ENCODE measurements at regions not wholly inside any gene's neighbourhood (a gene's known extent, or its start where the extent isn't known, plus 50 kb on each side); places are given as distances from the start of the nearest gene placed in this dataset.
A peak's percentile ranks its signal among the peaks of the same experiment; 100 is the strongest.
"Not testable (repeated sequence)": the region's sequence is repeated elsewhere in the genome, so short reads cannot be mapped to it uniquely, and the experiment has no call there.

DNA sequence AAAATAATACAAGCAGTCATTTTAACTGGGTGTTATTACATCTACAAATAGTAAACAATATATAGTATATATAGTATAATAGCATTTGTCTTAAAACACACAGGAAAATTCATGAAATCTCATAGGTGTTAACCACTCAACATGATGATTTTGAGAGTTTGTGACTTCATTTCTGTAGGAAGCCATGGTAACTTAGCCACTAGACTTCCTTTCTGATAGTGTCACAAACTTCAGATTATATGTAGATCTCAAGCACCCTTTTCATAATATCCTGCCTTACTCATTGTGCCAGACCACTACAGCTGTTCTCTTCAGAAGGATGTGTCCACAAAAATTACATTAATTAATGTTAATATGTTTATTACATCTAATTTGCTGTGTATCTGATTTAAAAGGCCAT, 1250.6 kb downstream of the ADGRL3 start:
- intact Hi-C loops (cut with DNase I): no loop called here
- ATAC-seq (no peak), DNase-seq (no peak)
- Histone ChIP-seq H3K4me1 (ENCODE audit: control insufficient read depth, insufficient read depth, low read length) (no peaks in the 10 kb centered on the region), H3K27ac (ENCODE audit: low read length) (no peak overlapping the region), H3K4me3 (ENCODE audit: low read length) (no peak overlapping the region), H3K9me3 (ENCODE audit: control insufficient read depth, low read length) (no peaks in the 10 kb centered on the region), H3K27me3 (ENCODE audit: control insufficient read depth, insufficient read depth) (no peaks in the 10 kb centered on the region)

GRCh38 chr4:62449538-62449937, 1249.4 kb downstream of the ADGRL3 start:
- WGBS: 58% methylated on average over 2 of the region's 2 CpGs

DNA sequence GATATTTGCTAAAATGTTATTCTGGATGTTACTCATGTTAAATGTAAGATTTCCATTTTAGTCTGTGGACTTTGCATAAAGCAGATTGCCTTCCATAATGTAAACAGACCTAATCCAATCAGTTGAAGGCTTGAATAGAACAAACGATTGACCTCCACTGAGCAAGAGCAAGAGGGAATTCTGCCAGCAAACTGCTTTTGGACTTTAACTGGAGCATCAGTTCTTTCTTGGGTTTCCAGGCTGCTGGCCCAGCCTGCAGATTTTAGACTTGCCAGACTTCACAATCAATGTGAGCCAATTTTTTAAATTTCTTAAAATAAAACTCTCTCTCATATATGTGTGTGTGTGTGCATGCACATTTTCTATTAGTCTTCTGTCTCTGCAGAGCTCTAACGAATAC, 1248.8 kb downstream of the ADGRL3 start:
- 47% methylated on average over 2 of the region's 2 CpGs for WGBS
- ATAC-seq (no peak), DNase-seq (peak in 1 of 3 donors; percentile 37)

More at GRCh38 chr4:62449538-62449937, 1249.4 kb downstream of the ADGRL3 start:
- H3K4me1 ChIP-seq (ENCODE audit: control insufficient read depth, insufficient read depth, low read length): no peaks in the 10 kb centered on the region
- no peak overlapping the region for H3K4me3 ChIP-seq (ENCODE audit: low read length)
- DNase-seq (no peak), ATAC-seq (no peak)
- intact Hi-C loops (cut with DNase I): no loop called here
- H3K27me3 ChIP-seq (ENCODE audit: control insufficient read depth, insufficient read depth): no peaks in the 10 kb centered on the region
- H3K9me3 ChIP-seq (ENCODE audit: control insufficient read depth, low read length): no peaks in the 10 kb centered on the region
- H3K27ac ChIP-seq (ENCODE audit: low read length): no peak overlapping the region

GRCh38 chr4:62439051-62439450, 1238.9 kb downstream of the ADGRL3 start:
- H3K9me3 ChIP-seq (ENCODE audit: control insufficient read depth, low read length): no peaks in the 10 kb centered on the region
- WGBS: 79% methylated on average over 3 of the region's 3 CpGs
- no peak for ATAC-seq

More for the DNA sequence above, 1248.8 kb downstream of the ADGRL3 start:
- H3K4me1 ChIP-seq (ENCODE audit: control insufficient read depth, insufficient read depth, low read length): no peaks in the 10 kb centered on the region
- intact Hi-C loops (cut with DNase I): no loop called here
- H3K27ac ChIP-seq (ENCODE audit: low read length): no peak overlapping the region
- no peaks in the 10 kb centered on the region for H3K9me3 ChIP-seq (ENCODE audit: control insufficient read depth, low read length)
- no peak overlapping the region for H3K4me3 ChIP-seq (ENCODE audit: low read length)
- no peaks in the 10 kb centered on the region for H3K27me3 ChIP-seq (ENCODE audit: control insufficient read depth, insufficient read depth)

GRCh38 chr4:62434921-62435320, 1234.8 kb downstream of the ADGRL3 start:
- intact Hi-C loops (cut with DNase I): no loop called here

More at GRCh38 chr4:62439051-62439450, 1238.9 kb downstream of the ADGRL3 start:
- no peaks in the 10 kb centered on the region for H3K27me3 ChIP-seq (ENCODE audit: control insufficient read depth, insufficient read depth)
- no peak for DNase-seq
- H3K4me1 ChIP-seq (ENCODE audit: control insufficient read depth, insufficient read depth, low read length): no peaks in the 10 kb centered on the region
- intact Hi-C loops (cut with DNase I): no loop called here
- no peak overlapping the region for H3K27ac ChIP-seq (ENCODE audit: low read length)
- no peak overlapping the region for H3K4me3 ChIP-seq (ENCODE audit: low read length)

DNA sequence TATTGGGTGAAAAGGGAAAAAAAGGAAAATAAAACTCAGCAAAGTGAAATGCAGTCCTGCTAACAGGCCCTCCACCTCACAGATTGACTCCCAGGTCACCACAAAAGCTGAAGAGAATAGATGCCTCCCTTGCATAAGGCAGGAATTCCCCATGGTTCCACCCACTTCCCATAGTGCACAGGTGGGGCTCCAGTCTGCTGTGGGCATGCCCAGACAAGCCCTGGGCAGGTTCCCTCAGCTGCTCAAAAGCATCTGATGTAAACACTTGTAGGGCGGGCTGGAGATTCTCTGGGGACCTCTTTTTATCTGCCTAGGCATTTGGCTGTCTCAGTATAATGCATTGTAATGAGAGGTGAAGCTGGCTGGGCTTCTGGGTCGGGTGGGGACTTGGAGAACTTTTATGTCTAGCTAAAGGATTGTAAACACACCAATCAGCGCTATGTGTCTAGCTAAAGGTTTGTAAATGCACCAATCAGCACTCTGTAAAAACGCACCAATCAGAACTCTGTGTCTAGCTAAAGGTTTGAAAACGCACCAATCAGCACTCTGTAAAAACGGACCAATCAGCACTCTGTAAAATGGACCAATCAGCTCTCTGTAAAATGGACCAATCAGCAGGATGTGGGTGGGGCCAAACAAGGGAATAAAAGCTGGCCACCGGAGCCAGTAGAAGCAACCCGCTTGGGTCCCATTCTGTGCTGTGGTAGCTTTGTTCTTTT, 1231.5 kb downstream of the ADGRL3 start:
- 90% methylated on average over 8 of the region's 8 CpGs for WGBS
- H3K27me3 ChIP-seq (ENCODE audit: control insufficient read depth, insufficient read depth); H3K9me3 ChIP-seq (ENCODE audit: control insufficient read depth, low read length); intact Hi-C loops (cut with DNase I); H3K4me3 ChIP-seq (ENCODE audit: low read length); H3K27ac ChIP-seq (ENCODE audit: low read length); DNase-seq; H3K4me1 ChIP-seq (ENCODE audit: control insufficient read depth, insufficient read depth, low read length); ATAC-seq: not testable (repeated sequence)

More at GRCh38 chr4:62434921-62435320, 1234.8 kb downstream of the ADGRL3 start:
- Histone ChIP-seq H3K9me3 (ENCODE audit: control insufficient read depth, low read length) (no peaks in the 10 kb centered on the region), H3K4me3 (ENCODE audit: low read length) (no peak overlapping the region), H3K4me1 (ENCODE audit: control insufficient read depth, insufficient read depth, low read length) (no peaks in the 10 kb centered on the region), H3K27ac (ENCODE audit: low read length) (no peak overlapping the region), H3K27me3 (ENCODE audit: control insufficient read depth, insufficient read depth) (no peaks in the 10 kb centered on the region)
- ATAC-seq (no peak), DNase-seq (no peak)

DNA sequence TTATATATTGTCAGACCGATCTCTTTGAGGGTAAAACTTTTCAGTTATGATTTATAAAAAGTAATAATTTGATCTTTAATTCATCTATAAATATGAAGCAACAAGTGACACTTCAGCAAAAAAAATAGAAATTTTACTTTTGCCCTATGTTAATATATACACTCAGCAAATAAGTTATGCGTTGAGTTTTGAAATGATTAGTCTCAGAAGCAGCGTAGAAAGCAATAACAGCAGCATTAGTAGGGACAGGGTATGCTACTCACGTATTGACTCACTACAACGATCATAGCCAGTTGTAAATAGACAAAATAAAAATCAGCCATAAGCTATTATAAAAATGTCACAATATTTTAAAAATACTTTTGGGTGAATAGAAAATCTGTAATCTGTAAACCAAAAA, 1229.2 kb downstream of the ADGRL3 start:
- Histone ChIP-seq H3K27me3 (ENCODE audit: control insufficient read depth, insufficient read depth) (no peaks in the 10 kb centered on the region), H3K4me1 (ENCODE audit: control insufficient read depth, insufficient read depth, low read length) (no peaks in the 10 kb centered on the region), H3K9me3 (ENCODE audit: control insufficient read depth, low read length) (no peaks in the 10 kb centered on the region), H3K27ac (ENCODE audit: low read length) (no peak overlapping the region), H3K4me3 (ENCODE audit: low read length) (no peak overlapping the region)
- WGBS: 93% methylated on average over 5 of the region's 5 CpGs
- no peak for DNase-seq
- intact Hi-C loops (cut with DNase I): no loop called here
- no peak for ATAC-seq

- Histone ChIP-seq H3K27me3 (ENCODE audit: control insufficient read depth, insufficient read depth) (no peaks in the 10 kb centered on the region), H3K4me1 (ENCODE audit: control insufficient read depth, insufficient read depth, low read length) (no peaks in the 10 kb centered on the region), H3K4me3 (ENCODE audit: low read length) (no peak overlapping the region), H3K9me3 (ENCODE audit: control insufficient read depth, low read length) (no peaks in the 10 kb centered on the region), H3K27ac (ENCODE audit: low read length) (no peak overlapping the region)
- 84% methylated on average over 1 of the region's 1 CpG for WGBS
- DNase-seq (no peak), ATAC-seq (no peak)
- intact Hi-C loops (cut with DNase I): no loop called here
These were observed 1215.1 kb downstream of the ADGRL3 start for GRCh38 chr4:62415256-62415655.

DNA sequence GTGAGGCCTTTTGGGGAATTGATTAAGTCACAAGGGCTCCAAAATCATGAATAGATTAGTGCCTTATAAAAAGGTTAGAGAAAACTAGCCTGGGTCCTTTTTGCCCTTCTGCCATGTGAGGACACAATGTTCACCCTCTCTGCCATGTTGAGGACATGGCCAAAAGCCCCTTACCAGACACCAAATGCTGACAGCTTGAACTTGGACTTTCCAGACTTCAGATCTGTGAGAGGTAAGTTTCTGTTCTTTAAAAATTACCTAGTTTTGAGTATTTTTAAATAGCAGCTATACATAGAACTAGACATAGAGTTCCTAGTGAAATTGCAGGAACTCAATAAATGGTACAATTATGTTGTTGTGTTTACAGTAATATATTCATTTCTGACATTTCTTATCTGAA, 1214.4 kb downstream of the ADGRL3 start:
- intact Hi-C loops (cut with DNase I): no loop called here

DNA sequence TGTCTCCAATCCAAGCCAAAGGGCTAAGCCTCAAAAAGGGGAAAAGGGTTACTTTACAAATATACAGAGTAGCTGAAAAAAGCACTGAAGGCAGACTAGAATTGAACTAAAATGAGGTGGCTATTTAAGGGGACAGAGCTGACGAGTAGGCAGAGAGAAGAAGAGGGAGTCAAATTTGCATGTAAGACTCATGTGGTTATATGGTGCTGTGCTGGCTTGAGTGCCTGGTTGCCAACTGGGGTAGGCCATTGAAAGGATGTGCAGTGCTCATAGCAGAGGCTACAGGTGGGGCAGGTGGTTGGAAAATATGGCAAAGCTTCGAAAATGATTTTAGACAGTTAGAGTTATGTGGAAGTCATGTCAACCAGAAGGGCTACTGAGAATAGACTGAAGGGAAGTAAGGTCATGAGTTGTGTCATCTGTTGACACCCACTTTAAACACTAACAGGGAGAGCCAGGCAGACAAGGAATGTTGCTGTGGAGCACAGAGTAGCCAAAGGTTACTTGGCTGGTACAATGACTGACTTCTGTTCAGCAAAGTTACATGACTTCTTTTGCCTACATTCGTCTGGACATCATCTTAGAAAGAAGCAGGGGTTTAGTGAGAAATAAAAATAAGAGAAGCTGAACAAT, 1210.4 kb downstream of the ADGRL3 start:
- Histone ChIP-seq H3K9me3 (ENCODE audit: control insufficient read depth, low read length) (no peaks in the 10 kb centered on the region), H3K27me3 (ENCODE audit: control insufficient read depth, insufficient read depth) (no peaks in the 10 kb centered on the region), H3K27ac (ENCODE audit: low read length) (peak overlapping the region; percentile 30), H3K4me1 (ENCODE audit: control insufficient read depth, insufficient read depth, low read length) (no peaks in the 10 kb centered on the region), H3K4me3 (ENCODE audit: low read length) (no peak overlapping the region)
- intact Hi-C loops (cut with DNase I): no loop called here
- DNase-seq (no peak), ATAC-seq (peak; percentile 87 to 88)
- WGBS: 53% methylated on average over 3 of the region's 3 CpGs

More for the DNA sequence above, 1214.4 kb downstream of the ADGRL3 start:
- H3K4me1 ChIP-seq (ENCODE audit: control insufficient read depth, insufficient read depth, low read length): no peaks in the 10 kb centered on the region
- no peak overlapping the region for H3K27ac ChIP-seq (ENCODE audit: low read length)
- DNase-seq (no peak), ATAC-seq (no peak)
- no peaks in the 10 kb centered on the region for H3K9me3 ChIP-seq (ENCODE audit: control insufficient read depth, low read length)
- H3K4me3 ChIP-seq (ENCODE audit: low read length): no peak overlapping the region
- no peaks in the 10 kb centered on the region for H3K27me3 ChIP-seq (ENCODE audit: control insufficient read depth, insufficient read depth)

GRCh38 chr4:62408454-62408853, 1208.3 kb downstream of the ADGRL3 start:
- Histone ChIP-seq H3K27me3 (ENCODE audit: control insufficient read depth, insufficient read depth) (no peaks in the 10 kb centered on the region), H3K4me3 (ENCODE audit: low read length) (no peak overlapping the region), H3K9me3 (ENCODE audit: control insufficient read depth, low read length) (no peaks in the 10 kb centered on the region), H3K4me1 (ENCODE audit: control insufficient read depth, insufficient read depth, low read length) (no peaks in the 10 kb centered on the region), H3K27ac (ENCODE audit: low read length) (no peak overlapping the region)
- intact Hi-C loops (cut with DNase I): no loop called here
- ATAC-seq: no peak
- DNase-seq: no peak

Measured in right cardiac atrium (tissue), 5 donors.